HCT116 (cell line): ENCODE measurements at regions not wholly inside any gene's neighbourhood (a gene's known extent, or its start where the extent isn't known, plus 50 kb on each side); places are given as distances from the start of the nearest gene placed in this dataset.
A peak's percentile ranks its signal among the peaks of the same experiment; 100 is the strongest.

Experiments
- ATAC-seq: fragments of 200-7000 bp; cut with Tn5 transposase; 2 replicates; pipeline ENCODE4 v1.9.1; 2020; ENCODE audit warnings: mild to moderate bottlenecking, moderate library complexity
- BruUV-seq: library from RNA; stranded (reverse); fragments of 400-500 nt; replicated peaks from 2 replicates; lab custom pipeline; 2021; lab: Mats Ljungman, UMichigan
- CTCF ChIA-PET: fragments of 300-600 bp; sonication (Branson Sonifier 250); formaldehyde crosslinking; loops from one replicate; lab custom pipeline; 2021; ENCODE audit warnings: antibody characterized with exemption; lab: Charles Lee
- POLR2A ChIA-PET: fragments of 300-600, 350-600 bp; sonication (Branson Sonifier 250); formaldehyde crosslinking; loops from one replicate; lab custom pipeline; 2021; ENCODE audit warnings: antibody characterized with exemption; lab: Charles Lee
- RAD21 ChIA-PET, 2 experiments: fragments of 300-600 bp; sonication (Branson Sonifier 250); formaldehyde crosslinking; loops; one replicate each; lab custom pipeline; 2023; ENCODE audit warnings: low total read pairs in 2 of 2; ENCODE audit not compliant: uncharacterized antibody in 2 of 2, unreplicated experiment in 2 of 2, low non-redundant PET in 1 of 2; lab: Charles Lee
- DNase-seq: peaks from one replicate; pipeline ENCODE4 v3.0.0-alpha.2; 2010; ENCODE audit warnings: low read depth, low spot score
- H2AFZ ChIP-seq: fragments of 200-600 bp; shearing (Covaris generic), sonication (generic); 2 replicates; pipeline ENCODE4 v1.6.1; 2017; ENCODE audit warnings: low read depth, mixed run types, mixed read lengths, antibody characterized with exemption, low read length; ENCODE audit not compliant: poor library complexity, severe bottlenecking
- H3K27ac ChIP-seq: 2 replicates; pipeline ENCODE4 v1.5.1; 2012; ENCODE audit warnings: low read depth, low read length
- H3K27me3 ChIP-seq: fragments of 200-600 bp; sonication (generic); 2 replicates; pipeline ENCODE4 v1.6.1; 2016; ENCODE audit warnings: mixed run types, low read length, mixed read lengths; ENCODE audit not compliant: insufficient read depth
- H3K36me3 ChIP-seq, 2 experiments: fragments of 200-500 bp in 1 of 2; fragments of 200-600 bp in 1 of 2; sonication (Bioruptor generic) in 1 of 2; sonication (generic) in 1 of 2; 2 replicates each; pipeline versions ENCODE4 v1.5.1 to v1.6.1; 2014 to 2016; ENCODE audit warnings: low read length in 2 of 2, inconsistent platforms in 1 of 2, mixed read lengths in 1 of 2, mixed run types in 1 of 2; ENCODE audit not compliant: insufficient read depth in 2 of 2, control insufficient read depth in 1 of 2
- H3K4me1 ChIP-seq, 2 experiments: fragments of 200-600 bp in 1 of 2; sonication (generic) in 1 of 2; 2 replicates each; pipeline versions ENCODE4 v1.5.1 to v1.6.1; 2012 to 2017; ENCODE audit warnings: low read length in 2 of 2, inconsistent platforms in 1 of 2, mild to moderate bottlenecking in 1 of 2, mixed read lengths in 1 of 2, mixed run types in 1 of 2, moderate library complexity in 1 of 2; ENCODE audit not compliant: insufficient read depth in 2 of 2, control insufficient read depth in 1 of 2
- H3K4me2 ChIP-seq: fragments of 200-600 bp; sonication (generic); 2 replicates; pipeline ENCODE4 v1.6.1; 2017; ENCODE audit warnings: mixed run types, low read length, mixed read lengths
- H3K4me3 ChIP-seq, 2 experiments: fragments of 200-600 bp in 1 of 2; sonication (generic) in 1 of 2; replicated peaks in 1 of 2; 2 replicates each; pipeline ENCODE4 v1.5.1; 2011 to 2016; ENCODE audit warnings: low read length in 2 of 2, control low read depth in 1 of 2, low read depth in 1 of 2, mild to moderate bottlenecking in 1 of 2, mixed read lengths in 1 of 2, mixed run types in 1 of 2
- H3K79me2 ChIP-seq: fragments of 200-600 bp; sonication (generic); 2 replicates; pipeline ENCODE4 v1.6.1; 2017; ENCODE audit warnings: mild to moderate bottlenecking, mixed run types, low read length, moderate library complexity, mixed read lengths; ENCODE audit not compliant: insufficient read depth
- H3K9ac ChIP-seq: fragments of 200-600 bp; sonication (generic); 2 replicates; pipeline ENCODE4 v1.6.1; 2016; ENCODE audit warnings: low read length, mixed read lengths
- H3K9me2 ChIP-seq: fragments of 200-600 bp; sonication (generic), shearing (Covaris generic); 2 replicates; pipeline ENCODE4 v1.6.1; 2017; ENCODE audit warnings: mixed run types, mild to moderate bottlenecking, moderate library complexity; ENCODE audit not compliant: insufficient read depth
- H3K9me3 ChIP-seq, 2 experiments: fragments of 200-500 bp in 1 of 2; fragments of 200-600 bp in 1 of 2; sonication (Bioruptor generic) in 1 of 2; sonication (generic) in 1 of 2; 2 replicates each; pipeline ENCODE4 v1.6.1; 2014 to 2017; ENCODE audit warnings: low read length in 2 of 2, mixed read lengths in 2 of 2, inconsistent platforms in 1 of 2, low read depth in 1 of 2, mild to moderate bottlenecking in 1 of 2, mixed run types in 1 of 2, moderate library complexity in 1 of 2; ENCODE audit not compliant: control insufficient read depth in 1 of 2, insufficient read depth in 1 of 2
- H4K20me1 ChIP-seq: fragments of 200-600 bp; sonication (generic), shearing (Covaris generic); 2 replicates; pipeline ENCODE4 v1.6.1; 2017; ENCODE audit warnings: mixed run types, mild to moderate bottlenecking, moderate library complexity; ENCODE audit not compliant: insufficient read depth
- CBX3 ChIP-seq: IDR thresholded peaks from 2 replicates; pipeline ENCODE4 v1.6.1; 2012; ENCODE audit warnings: low read depth
- CEBPB ChIP-seq: IDR thresholded peaks from 2 replicates; pipeline ENCODE4 v1.6.1; 2012; ENCODE audit warnings: low read depth
- ELF1 ChIP-seq: IDR thresholded peaks from 2 replicates; pipeline ENCODE4 v1.6.1; 2012; ENCODE audit warnings: low read depth, borderline replicate concordance
- JUND ChIP-seq: IDR thresholded peaks from 2 replicates; pipeline ENCODE4 v1.6.1; 2012
- POLR2AphosphoS5 ChIP-seq: IDR thresholded peaks from 2 replicates; pipeline ENCODE4 v1.6.1; 2011; ENCODE audit warnings: mild to moderate bottlenecking, low read depth, low read length, moderate library complexity
- SIN3A ChIP-seq: IDR thresholded peaks from 2 replicates; pipeline ENCODE4 v1.6.1; 2012; ENCODE audit warnings: low read depth
- SP1 ChIP-seq: IDR thresholded peaks from 2 replicates; pipeline ENCODE4 v1.6.1; 2012; ENCODE audit warnings: low read depth
- SRF ChIP-seq: IDR thresholded peaks from 2 replicates; pipeline ENCODE4 v1.6.1; 2012; ENCODE audit warnings: low read depth
- ZFX ChIP-seq: fragments of 450-650 bp; IDR thresholded peaks from 2 replicates; pipeline ENCODE4 v1.6.1; 2017
- intact Hi-C: fragments of 100-400 bp; cut with micrococcal nuclease; formaldehyde crosslinking; loops from 2 replicates; pipeline ENCODE4 v1.10.0; 2022
- TF ChIP-seq, protein P1 (sequence below): IDR thresholded peaks from 2 replicates; pipeline ENCODE4 v1.6.1; 2012
- TF ChIP-seq, protein P2 (sequence below): IDR thresholded peaks from 2 replicates; pipeline ENCODE4 v1.6.1; 2011; ENCODE audit warnings: mild to moderate bottlenecking, low read length, moderate library complexity; ENCODE audit not compliant: insufficient replicate concordance; ENCODE audit errors: extremely low read depth

DNA sequence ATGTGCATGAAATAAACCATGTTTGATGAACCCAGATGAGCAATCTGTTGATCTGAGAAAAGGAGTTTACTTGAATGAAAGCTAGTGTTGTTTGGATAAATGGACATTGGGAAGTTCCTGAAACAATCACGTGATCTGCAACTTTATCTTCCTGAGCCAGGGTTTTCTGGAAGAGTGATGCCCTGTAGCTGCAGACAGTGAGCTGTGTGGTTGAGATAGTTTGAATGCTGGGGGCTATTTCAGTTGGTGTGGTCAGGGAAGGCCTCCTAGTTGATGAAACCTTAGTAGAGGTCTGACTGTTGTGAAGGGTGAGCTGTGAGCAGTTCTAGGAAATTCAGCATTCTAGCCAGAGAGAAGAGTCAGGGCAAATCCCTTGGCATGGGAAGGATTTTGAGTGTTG lies 643.7 kb downstream of the UTRN start:
- CTCF ChIA-PET, result interaction anchor here (1.1 kb wide), 1 partner anchor 280 kb away, joined by 3 read pairs; no protein-coding TSS in a partner anchor
- intact Hi-C loops, result loop anchor here (2.0 kb wide), 1 partner anchor 208 kb away; no protein-coding TSS in a partner anchor
- BruUV-seq, result no TSS peak

DNA sequence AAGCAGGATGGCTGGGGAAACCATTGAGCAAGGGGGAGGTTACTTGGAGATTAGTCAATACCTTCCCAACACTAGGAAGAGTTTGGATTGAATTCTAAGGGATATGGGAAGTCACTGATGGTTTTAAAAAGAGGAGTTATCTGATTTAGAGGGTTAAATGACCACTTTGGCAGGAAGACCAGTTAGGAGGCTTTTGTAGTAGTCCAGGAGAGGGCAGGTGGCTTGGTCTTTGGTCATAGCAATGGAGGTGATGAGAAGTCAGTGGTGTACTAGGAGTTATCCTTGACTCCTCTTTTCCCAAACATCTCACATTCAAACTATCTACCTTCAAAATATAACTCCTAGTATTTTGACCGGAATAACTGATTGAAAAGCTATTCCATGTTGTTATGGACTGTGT lies 644.1 kb downstream of the UTRN start:
- TF ChIP-seq JUND (peak; percentile 35), ZFX (no peak), POLR2AphosphoS5 (peak; percentile 84), SP1 (peak; percentile 31), ELF1 (no peak), SIN3A (peak; percentile 51), CEBPB (peak; percentile 42; the same call in 1 of the 2 replicates)
- TF ChIP-seq, protein P1, sequence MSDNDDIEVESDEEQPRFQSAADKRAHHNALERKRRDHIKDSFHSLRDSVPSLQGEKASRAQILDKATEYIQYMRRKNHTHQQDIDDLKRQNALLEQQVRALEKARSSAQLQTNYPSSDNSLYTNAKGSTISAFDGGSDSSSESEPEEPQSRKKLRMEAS, result peak; percentile 56; the same call in 1 of the 2 replicates
- Histone ChIP-seq H3K4me2 (peak overlapping the region; percentile 10; the same call in 1 of the 2 replicates), H3K4me3 (no peak overlapping the region), H4K20me1 (no peaks in the 10 kb centered on the region), H2AFZ (no peak overlapping the region), H3K79me2 (peaks cover 27% of the 10 kb centered on the region), H3K9ac (peak overlapping the region; percentile 20; the same call in 1 of the 2 replicates), H3K27ac (peak overlapping the region; percentile 76), H3K9me3 (no peaks in the 10 kb centered on the region), H3K27me3 (no peaks in the 10 kb centered on the region), H3K9me2 (no peaks in the 10 kb centered on the region), H3K4me1 (peaks cover 0 to 60% of the 10 kb centered on the region in 2 experiments; a peak in 2 of 4 replicates), H3K36me3 (peaks cover 0 to 42% of the 10 kb centered on the region in 2 experiments; a peak in 1 of 4 replicates)
- ChIA-PET CTCF (interaction anchor here (1.1 kb wide), 1 partner anchor 281 kb away, joined by 3 read pairs; no protein-coding TSS in a partner anchor), RAD21 (no interaction called here), POLR2A (no interaction called here)
- intact Hi-C loops, result loop anchor here (2.0 kb wide), 1 partner anchor 208 kb away; no protein-coding TSS in a partner anchor
- no TSS peak for BruUV-seq
- DNase-seq (no peak), ATAC-seq (peak; percentile 54)

More for the DNA sequence above, 643.7 kb downstream of the UTRN start:
- DNase-seq (no peak), ATAC-seq (peak; percentile 38)
- Histone ChIP-seq H3K36me3 (peaks cover 0 to 45% of the 10 kb centered on the region in 2 experiments; a peak in 1 of 4 replicates), H3K9ac (peak overlapping the region; percentile 20; the same call in 1 of the 2 replicates), H4K20me1 (no peaks in the 10 kb centered on the region), H3K27ac (peak overlapping the region; percentile 76), H3K79me2 (peaks cover 31% of the 10 kb centered on the region), H3K27me3 (no peaks in the 10 kb centered on the region), H3K4me3 (no peak overlapping the region), H3K9me3 (no peaks in the 10 kb centered on the region), H3K4me1 (peaks cover 0 to 60% of the 10 kb centered on the region in 2 experiments; a peak in 2 of 4 replicates), H3K4me2 (peak overlapping the region; percentile 10; the same call in 1 of the 2 replicates), H3K9me2 (no peaks in the 10 kb centered on the region), H2AFZ (no peak overlapping the region)
- TF ChIP-seq SP1, result no peak
- TF ChIP-seq, protein P2, sequence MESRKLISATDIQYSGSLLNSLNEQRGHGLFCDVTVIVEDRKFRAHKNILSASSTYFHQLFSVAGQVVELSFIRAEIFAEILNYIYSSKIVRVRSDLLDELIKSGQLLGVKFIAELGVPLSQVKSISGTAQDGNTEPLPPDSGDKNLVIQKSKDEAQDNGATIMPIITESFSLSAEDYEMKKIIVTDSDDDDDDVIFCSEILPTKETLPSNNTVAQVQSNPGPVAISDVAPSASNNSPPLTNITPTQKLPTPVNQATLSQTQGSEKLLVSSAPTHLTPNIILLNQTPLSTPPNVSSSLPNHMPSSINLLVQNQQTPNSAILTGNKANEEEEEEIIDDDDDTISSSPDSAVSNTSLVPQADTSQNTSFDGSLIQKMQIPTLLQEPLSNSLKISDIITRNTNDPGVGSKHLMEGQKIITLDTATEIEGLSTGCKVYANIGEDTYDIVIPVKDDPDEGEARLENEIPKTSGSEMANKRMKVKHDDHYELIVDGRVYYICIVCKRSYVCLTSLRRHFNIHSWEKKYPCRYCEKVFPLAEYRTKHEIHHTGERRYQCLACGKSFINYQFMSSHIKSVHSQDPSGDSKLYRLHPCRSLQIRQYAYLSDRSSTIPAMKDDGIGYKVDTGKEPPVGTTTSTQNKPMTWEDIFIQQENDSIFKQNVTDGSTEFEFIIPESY, result peak; percentile 37
- TF ChIP-seq JUND, result peak; percentile 10; the same call in 1 of the 2 replicates
- peak; percentile 85; the same call in 1 of the 2 replicates for TF ChIP-seq POLR2AphosphoS5
- 0 out of 2 replicates have a peak, but pooled peaks have one; percentile 5 for TF ChIP-seq SRF
- TF ChIP-seq CBX3, result no peak; the same call in 1 of the 2 replicates
- ChIA-PET POLR2A (no interaction called here), RAD21 (no interaction called here)
